Endothelial cell of umbilical vein (primary cell): ENCODE measurements at regions not wholly inside any gene's neighbourhood (a gene's known extent, or its start where the extent isn't known, plus 50 kb on each side); places are given as distances from the start of the nearest gene placed in this dataset.

Experiments used
- BruUV-seq: library from RNA; stranded (reverse); fragments of 400-500 nt; replicated peaks from 2 replicates; lab custom pipeline; 2021; lab: Mats Ljungman, UMichigan
- CTCF ChIA-PET: fragments of 300-600, 350-600 bp; sonication (Branson Sonifier 250); formaldehyde crosslinking; loops from one replicate; lab custom pipeline; 2021; ENCODE audit warnings: antibody characterized with exemption, inconsistent platforms; lab: Charles Lee
- POLR2A ChIA-PET: fragments of 300-600, 350-600 bp; sonication (Branson Sonifier 250); formaldehyde crosslinking; loops from one replicate; lab custom pipeline; 2021; ENCODE audit warnings: antibody characterized with exemption, inconsistent platforms; lab: Charles Lee
- DNase-seq: peaks from one replicate; pipeline ENCODE4 v3.0.0-alpha.2; 2011; ENCODE audit warnings: low read depth, low spot score
- FAIRE-seq: peaks from 2 replicates; lab custom pipeline; 2011; peaks lifted over from hg19 to GRCh38; lab: Jason Lieb, UNC
- H2AFZ ChIP-seq: 2 replicates; pipeline ENCODE4 v1.6.0; 2012; ENCODE audit warnings: low read depth, low read length, control low read depth, inconsistent platforms
- H3K27ac ChIP-seq: 2 replicates; pipeline ENCODE4 v1.5.1; 2011; ENCODE audit warnings: low read depth, mild to moderate bottlenecking, control low read depth, low read length, moderate library complexity; ENCODE audit not compliant: insufficient read depth
- H3K27me3 ChIP-seq, 2 experiments: 2 replicates each; pipeline versions ENCODE4 v1.6.0 to v1.6.1; 2011; ENCODE audit warnings: low read length in 2 of 2, mixed read lengths in 1 of 2; ENCODE audit not compliant: control insufficient read depth in 2 of 2, insufficient read depth in 2 of 2
- H3K36me3 ChIP-seq, 2 experiments: 2 replicates in 1 of 2; 3 replicates in 1 of 2; pipeline ENCODE4 v1.5.1; 2011; ENCODE audit warnings: low read length in 2 of 2, mild to moderate bottlenecking in 1 of 2, moderate library complexity in 1 of 2; ENCODE audit not compliant: control insufficient read depth in 2 of 2, insufficient read depth in 2 of 2; ENCODE audit errors: extremely low read depth in 1 of 2
- H3K4me1 ChIP-seq: 3 replicates; pipeline ENCODE4 v1.5.1; 2011; ENCODE audit warnings: mild to moderate bottlenecking, low read length; ENCODE audit not compliant: control insufficient read depth, insufficient read depth; ENCODE audit errors: extremely low read depth
- H3K4me2 ChIP-seq: 2 replicates; pipeline ENCODE4 v1.6.1; 2011; ENCODE audit warnings: low read length, control low read depth, mixed read lengths; ENCODE audit not compliant: insufficient read depth
- H3K4me3 ChIP-seq, 3 experiments: fragments of 200-600 bp in 1 of 3; sonication (generic), shearing (Covaris generic) in 1 of 3; replicated peaks in 1 of 3; 2 replicates each; pipeline ENCODE4 v1.5.1; 2011 to 2016; ENCODE audit warnings: control low read depth in 3 of 3, low read length in 3 of 3, mild to moderate bottlenecking in 2 of 3, inconsistent platforms in 1 of 3, low read depth in 1 of 3, moderate library complexity in 1 of 3; ENCODE audit not compliant: insufficient read depth in 1 of 3
- H3K79me2 ChIP-seq: 2 replicates; pipeline ENCODE4 v1.6.0; 2012; ENCODE audit warnings: low read length, inconsistent platforms; ENCODE audit not compliant: control insufficient read depth, insufficient read depth
- H3K9ac ChIP-seq: replicated peaks from 2 replicates; pipeline ENCODE3; 2011; ENCODE audit warnings: low read length, control low read depth; ENCODE audit not compliant: insufficient read depth; ENCODE audit errors: extremely low read depth
- H3K9me1 ChIP-seq: replicated peaks from 3 replicates; pipeline ENCODE4 v1.6.0; 2011; ENCODE audit warnings: mild to moderate bottlenecking, low read length; ENCODE audit not compliant: control insufficient read depth, insufficient read depth; ENCODE audit errors: extremely low read depth
- H3K9me3 ChIP-seq: replicated peaks from 2 replicates; pipeline ENCODE4 v1.5.1; 2012; ENCODE audit warnings: low read length, inconsistent platforms; ENCODE audit not compliant: control insufficient read depth, insufficient read depth
- H4K20me1 ChIP-seq: replicated peaks from 2 replicates; pipeline ENCODE3; 2011; ENCODE audit warnings: mild to moderate bottlenecking, low read length; ENCODE audit not compliant: control insufficient read depth, insufficient read depth; ENCODE audit errors: extremely low read depth
- EZH2 ChIP-seq: IDR thresholded peaks from 2 replicates; pipeline ENCODE4 v1.6.1; 2012; ENCODE audit warnings: borderline replicate concordance, low read depth, mild to moderate bottlenecking, moderate library complexity, low read length, inconsistent platforms; ENCODE audit not compliant: severe bottlenecking
- FOS ChIP-seq: IDR thresholded peaks from 2 replicates; pipeline ENCODE4 v1.6.1; 2011; ENCODE audit warnings: mild to moderate bottlenecking, low read length, moderate library complexity, borderline replicate concordance; ENCODE audit not compliant: insufficient read depth
- GATA2 ChIP-seq: IDR thresholded peaks from 2 replicates; pipeline ENCODE4 v1.7.0; 2011; ENCODE audit warnings: low read depth, mild to moderate bottlenecking, moderate library complexity, mixed read lengths, low read length; ENCODE audit not compliant: insufficient read length, insufficient read depth
- JUN ChIP-seq: IDR thresholded peaks from 2 replicates; pipeline ENCODE4 v1.6.1; 2011; ENCODE audit warnings: borderline replicate concordance, low read depth; ENCODE audit not compliant: insufficient read length, insufficient read depth
- MYC ChIP-seq: IDR thresholded peaks from one replicate; pipeline ENCODE4 v1.6.1; 2011; ENCODE audit warnings: mild to moderate bottlenecking, low read depth, low read length
- POLR2A ChIP-seq: IDR thresholded peaks from 2 replicates; pipeline ENCODE4 v1.6.1; 2012; ENCODE audit warnings: low read depth, mild to moderate bottlenecking, control low read depth, low read length
- POLR2AphosphoS5 ChIP-seq: IDR thresholded peaks from 2 replicates; pipeline ENCODE4 v1.6.1; 2012; ENCODE audit warnings: low read depth, mild to moderate bottlenecking, control low read depth, low read length, moderate library complexity; ENCODE audit not compliant: insufficient read depth
- dilution Hi-C: fragments of 300-500 bp; cut with MboI; formaldehyde crosslinking; loops from one replicate; pipeline ENCODE4 v1.15.0; 2019; ENCODE audit warnings: low sequenced_read_pairs; ENCODE audit not compliant: extremely low pct_ligation_motif_present
- intact Hi-C: fragments of 100-400 bp; cut with micrococcal nuclease; formaldehyde crosslinking; loops from one replicate; pipeline ENCODE4 v1.10.0; 2022
- TF ChIP-seq, protein P1 (sequence below), 2 donors: IDR thresholded peaks; 1 replicate in 1 of 2; 2 replicates in 1 of 2; pipeline ENCODE4 v1.5.1; 2011; ENCODE audit warnings: low read length in 2 of 2, mild to moderate bottlenecking in 2 of 2, moderate library complexity in 2 of 2, control low read depth in 1 of 2, inconsistent platforms in 1 of 2, low read depth in 1 of 2; ENCODE audit not compliant: insufficient read depth in 1 of 2; ENCODE audit errors: extremely low read depth in 1 of 2
- TF ChIP-seq, protein P2 (sequence below): IDR thresholded peaks from 2 replicates; pipeline ENCODE4 v1.6.1; 2011; ENCODE audit not compliant: insufficient read depth, insufficient read length

DNA sequence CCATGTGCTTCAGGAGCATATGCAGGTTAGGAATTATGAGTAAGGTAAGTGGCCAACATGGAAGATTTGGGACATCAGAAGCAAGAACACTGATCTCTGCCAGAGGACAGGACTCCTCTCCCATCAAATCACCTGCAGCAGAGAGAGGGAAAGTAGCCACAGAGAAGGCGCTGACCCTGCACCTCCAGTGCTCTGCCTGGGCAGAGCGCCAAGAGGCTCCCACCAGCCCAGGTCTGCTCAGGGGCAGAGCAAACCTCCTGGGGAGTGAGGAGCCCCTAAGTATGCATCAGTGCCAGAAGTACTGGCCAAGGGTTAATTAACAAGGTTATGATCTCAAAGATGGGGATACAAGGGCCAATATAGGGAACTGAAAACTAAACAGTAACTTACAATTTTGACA, 545.3 kb upstream of the TRPC7 start:
- no peak for TF ChIP-seq JUN
- no peak for TF ChIP-seq FOS
- TF ChIP-seq EZH2, result no peak
- TF ChIP-seq GATA2, result no peak
- no peak for TF ChIP-seq POLR2AphosphoS5
- TF ChIP-seq MYC, result no peak
- TF ChIP-seq POLR2A, result no peak
- TF ChIP-seq, protein P1, sequence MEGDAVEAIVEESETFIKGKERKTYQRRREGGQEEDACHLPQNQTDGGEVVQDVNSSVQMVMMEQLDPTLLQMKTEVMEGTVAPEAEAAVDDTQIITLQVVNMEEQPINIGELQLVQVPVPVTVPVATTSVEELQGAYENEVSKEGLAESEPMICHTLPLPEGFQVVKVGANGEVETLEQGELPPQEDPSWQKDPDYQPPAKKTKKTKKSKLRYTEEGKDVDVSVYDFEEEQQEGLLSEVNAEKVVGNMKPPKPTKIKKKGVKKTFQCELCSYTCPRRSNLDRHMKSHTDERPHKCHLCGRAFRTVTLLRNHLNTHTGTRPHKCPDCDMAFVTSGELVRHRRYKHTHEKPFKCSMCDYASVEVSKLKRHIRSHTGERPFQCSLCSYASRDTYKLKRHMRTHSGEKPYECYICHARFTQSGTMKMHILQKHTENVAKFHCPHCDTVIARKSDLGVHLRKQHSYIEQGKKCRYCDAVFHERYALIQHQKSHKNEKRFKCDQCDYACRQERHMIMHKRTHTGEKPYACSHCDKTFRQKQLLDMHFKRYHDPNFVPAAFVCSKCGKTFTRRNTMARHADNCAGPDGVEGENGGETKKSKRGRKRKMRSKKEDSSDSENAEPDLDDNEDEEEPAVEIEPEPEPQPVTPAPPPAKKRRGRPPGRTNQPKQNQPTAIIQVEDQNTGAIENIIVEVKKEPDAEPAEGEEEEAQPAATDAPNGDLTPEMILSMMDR (IDR thresholded peaks at IDR 0.05; ENCODE audit: extremely low read depth in 1 of 2, insufficient read depth in 1 of 2, low read depth in 1 of 2, low read length in 2 of 2), result no peak
- TF ChIP-seq, protein P2, sequence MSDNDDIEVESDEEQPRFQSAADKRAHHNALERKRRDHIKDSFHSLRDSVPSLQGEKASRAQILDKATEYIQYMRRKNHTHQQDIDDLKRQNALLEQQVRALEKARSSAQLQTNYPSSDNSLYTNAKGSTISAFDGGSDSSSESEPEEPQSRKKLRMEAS, result no peak
- ChIA-PET POLR2A (no interaction called here), CTCF (no interaction called here)
- peaks cover 11 to 21% of the 10 kb centered on the region in 2 experiments for H3K27me3 ChIP-seq
- no peaks in the 10 kb centered on the region for H3K36me3 ChIP-seq
- H3K9me1 ChIP-seq, result no peaks in the 10 kb centered on the region
- intact Hi-C loops (no loop called here), dilution Hi-C loops (no loop called here)
- no peaks in the 10 kb centered on the region for H3K9me3 ChIP-seq
- no peaks in the 10 kb centered on the region for H4K20me1 ChIP-seq
- FAIRE-seq (no peak), DNase-seq (no peak)
- H3K4me3 ChIP-seq, result no peak overlapping the region
- H2AFZ ChIP-seq, result no peak overlapping the region
- no peaks in the 10 kb centered on the region for H3K79me2 ChIP-seq
- no peak overlapping the region for H3K9ac ChIP-seq
- BruUV-seq, result no TSS peak
- H3K27ac ChIP-seq, result no peak overlapping the region
- no peaks in the 10 kb centered on the region for H3K4me1 ChIP-seq
- no peak overlapping the region for H3K4me2 ChIP-seq
